Heart right ventricle (tissue), 16 donors: ENCODE measurements at regions not wholly inside any gene's neighbourhood (a gene's known extent, or its start where the extent isn't known, plus 50 kb on each side); places are given as distances from the start of the nearest gene placed in this dataset.

ENCODE experiments used
- ATAC-seq, 8 donors: fragments of 200-7000 bp; cut with Tn5 transposase; one replicate each; pipeline ENCODE4 v1.9.1; 2020; ENCODE audit warnings: mild to moderate bottlenecking in 8 of 8, moderate library complexity in 8 of 8, moderate number of reproducible peaks in 1 of 8
- DNase-seq, 2 donors: peaks; one replicate each; pipeline ENCODE4 v3.0.0-alpha.2; 2020
- H3K27ac ChIP-seq, 10 donors: fragments of 200-600 bp; sonication (generic) in 2 of 10; one replicate each; pipeline versions ENCODE4 v1.5.0 to v1.8.0; 2020 to 2022; ENCODE audit warnings: mild to moderate bottlenecking in 3 of 10
- H3K27me3 ChIP-seq, 7 donors: fragments of 200-600 bp; one replicate each; pipeline ENCODE4 v1.8.0; 2021 to 2022; ENCODE audit warnings: mild to moderate bottlenecking in 2 of 7
- H3K36me3 ChIP-seq, 9 donors: fragments of 200-600 bp; sonication (generic) in 1 of 9; one replicate each; pipeline versions ENCODE4 v1.5.0 to v1.8.0; 2020 to 2022; ENCODE audit warnings: mild to moderate bottlenecking in 2 of 9
- H3K4me1 ChIP-seq, 9 donors: fragments of 200-600 bp; sonication (generic) in 1 of 9; one replicate each; pipeline versions ENCODE4 v1.5.0 to v1.8.0; 2020 to 2022; ENCODE audit warnings: mild to moderate bottlenecking in 4 of 9
- H3K4me3 ChIP-seq, 10 donors: fragments of 200-600 bp; sonication (generic) in 2 of 10; one replicate each; pipeline versions ENCODE4 v1.5.0 to v1.8.0; 2020 to 2022; ENCODE audit warnings: mild to moderate bottlenecking in 7 of 10, moderate library complexity in 2 of 10
- H3K9me3 ChIP-seq, 11 donors: fragments of 200-600 bp in 10 of 11; sonication (generic) in 2 of 11; one replicate each; pipeline versions ENCODE4 v1.5.0 to v1.8.0; 2013 to 2022; ENCODE audit warnings: mild to moderate bottlenecking in 2 of 11, control low read depth in 1 of 11, moderate library complexity in 1 of 11
- CTCF ChIP-seq, 9 donors: fragments of 200-600 bp; sonication (generic) in 2 of 9; IDR thresholded peaks; one replicate each; pipeline versions ENCODE4 v1.5.0 to v1.8.0; 2021 to 2022; ENCODE audit warnings: antibody characterized with exemption in 9 of 9, mild to moderate bottlenecking in 5 of 9, moderate library complexity in 1 of 9
- WGBS, 2 donors: extraction: QIAGEN DNeasy Blood & Tissue Kit; methylation state at CpG; one replicate each; pipeline ENCODE4 v1.1.7; 2013; ENCODE audit warnings: inconsistent platforms in 1 of 2; 5-methylcytosine and 5-hydroxymethylcytosine counted together
- intact Hi-C, 10 donors: fragments of 100-400 bp; cut with DNase I; formaldehyde crosslinking; loops; one replicate each; pipeline versions ENCODE4 v1.11.1 to v1.14.2; 2022
- donor health status: Arrhythmogenic right ventricular cardiomyopathy.
- donor health status: ischemic (EF 13 %, LVEDD 7.1; RV severe dilation, severe dysfunction).
- donor health status: healthy with polysubstance abuse.
- donor health status: DM: no; HTN: yes; CAD: no.
- donor health status: DM: no; HTN: no; CAD: no.
- donor health status: ischemic (EF 25% LVEDD 6.9; RV normal size, moderate dysfunction).
- donor health status: ischemic (EF 25% LVEDD 5.7; RV mildly dilated, moderate dysfunction).
- donor health status: healthy.
- donor health status: DM: yes; HTN: yes; CAD: no.
- donor health status: Ischemic cardiomyopathy.
- donor health status: ischemic (EF 35%, LVEDD 5.7; RV mildly dilated, moderate dysfunction).
- donor health status: nonischemic (EF 11% LVEDD 7.7; RV severe dilation, severe dysfunction).
- donor health status: DM: yes; HTN: yes; CAD: no.
- donor health status: PGD.
- donor health status: ischemic (EF 29% LVEDD 5.4; RV normal size, mild dysfunction).
- donor health status: nonischemic (EF 23%, LVEDD 6.1; RV moderate dilation, normal function).

GRCh38 chr22:49093192-49093880 lies 734.3 kb downstream of the BRD1 start:
- Histone ChIP-seq H3K4me3 (no peak overlapping the region), H3K27ac (no peak overlapping the region), H3K36me3 (no peaks in the 10 kb centered on the region), H3K9me3 (no peaks in the 10 kb centered on the region), H3K4me1 (no peaks in the 10 kb centered on the region), H3K27me3 (peaks cover 4 to 64% (median 12%) of the 10 kb centered on the region in 7 donors)
- intact Hi-C loops, result no loop called here
- TF ChIP-seq CTCF (IDR thresholded peaks at IDR 0.05), result no peak
- WGBS, 2 donors, result 75 to 83% methylated on average over 23 of the region's 23 CpGs
- DNase-seq (no peak), ATAC-seq (no peak)

GRCh38 chr22:49092716-49093115 lies 735.0 kb downstream of the BRD1 start:
- Histone ChIP-seq H3K4me1 (no peaks in the 10 kb centered on the region), H3K9me3 (no peaks in the 10 kb centered on the region), H3K27ac (no peak overlapping the region), H3K36me3 (no peaks in the 10 kb centered on the region), H3K4me3 (no peak overlapping the region), H3K27me3 (peaks cover 4 to 69% (median 18%) of the 10 kb centered on the region in 7 donors)
- ATAC-seq (no peak), DNase-seq (no peak)
- 59% methylated on average over 15 of the region's 15 CpGs for WGBS, 2 donors
- no peak for TF ChIP-seq CTCF (IDR thresholded peaks at IDR 0.05)
- intact Hi-C loops, result no loop called here

- Histone ChIP-seq H3K4me1 (no peaks in the 10 kb centered on the region), H3K36me3 (no peaks in the 10 kb centered on the region), H3K27ac (no peak overlapping the region), H3K9me3 (no peaks in the 10 kb centered on the region), H3K4me3 (no peak overlapping the region), H3K27me3 (peaks cover 4 to 69% (median 21%) of the 10 kb centered on the region in 7 donors)
- peak in 1 of 8 donors; percentile 21 for ATAC-seq
- intact Hi-C loops, result no loop called here
- no peak for DNase-seq
- TF ChIP-seq CTCF (IDR thresholded peaks at IDR 0.05), result no peak
- WGBS, 2 donors, result 55 to 59% methylated on average over 13 of the region's 13 CpGs
Observed at GRCh38 chr22:49091917-49092545, 735.6 kb downstream of the BRD1 start.

- Histone ChIP-seq H3K4me3 (no peak overlapping the region), H3K36me3 (no peaks in the 10 kb centered on the region), H3K4me1 (no peaks in the 10 kb centered on the region), H3K27me3 (peaks cover 4 to 73% (median 27%) of the 10 kb centered on the region in 7 donors), H3K27ac (no peak overlapping the region), H3K9me3 (no peaks in the 10 kb centered on the region)
- WGBS, 2 donors, result 83 to 87% methylated on average over 19 of the region's 19 CpGs
- no peak for TF ChIP-seq CTCF (IDR thresholded peaks at IDR 0.05)
- intact Hi-C loops, result no loop called here
- no peak for ATAC-seq
- no peak for DNase-seq
Observed at GRCh38 chr22:49091451-49091850, 736.2 kb downstream of the BRD1 start.
